PFSK-1 (cell line): ENCODE measurements at regions not wholly inside any gene's neighbourhood (a gene's known extent, or its start where the extent isn't known, plus 50 kb on each side); places are given as distances from the start of the nearest gene placed in this dataset.

Experiments used
- POLR2AphosphoS5 ChIP-seq: IDR thresholded peaks from 2 replicates; pipeline ENCODE4 v1.6.1; 2012; ENCODE audit warnings: low read depth, mild to moderate bottlenecking, control low read depth, low read length, moderate library complexity
- TAF1 ChIP-seq: IDR thresholded peaks from 2 replicates; pipeline ENCODE4 v1.6.1; 2012; ENCODE audit warnings: low read length, control low read depth, borderline replicate concordance; ENCODE audit not compliant: insufficient read depth

GRCh38 chr3:101966226-101966625, 116.9 kb downstream of the NFKBIZ start:
- TF ChIP-seq POLR2AphosphoS5, result no peak
- TF ChIP-seq TAF1, result no peak
